ENCODE measurements at regions not wholly inside any gene's neighbourhood (a gene's known extent, or its start where the extent isn't known, plus 50 kb on each side); places are given as distances from the start of the nearest gene placed in this dataset.

DNA sequence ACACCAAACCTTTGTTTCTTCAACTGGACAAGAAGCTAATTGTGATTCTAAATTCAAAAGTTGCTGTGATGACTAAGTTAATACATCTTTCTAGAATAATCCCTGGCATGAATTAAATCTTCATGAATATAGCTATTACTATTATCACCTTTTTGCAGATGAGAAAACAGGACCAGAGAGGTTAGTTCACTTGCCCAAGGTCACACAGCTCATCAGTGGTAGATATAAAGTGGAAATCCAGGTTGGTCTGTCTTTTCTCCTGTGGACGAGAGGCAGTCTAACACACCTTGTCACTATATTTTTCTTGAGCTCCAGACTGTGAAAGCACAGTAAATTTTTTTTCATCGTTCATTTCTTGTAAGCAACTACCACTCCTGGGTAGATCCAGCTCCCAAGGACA, 247.6 kb upstream of the LRTM1 start:
- ATAC-seq (no peak), DNase-seq (no peak)
- Histone ChIP-seq H3K36me3 (ENCODE audit: control insufficient read depth, insufficient read depth, low read length) (no peaks in the 10 kb centered on the region), H3K27ac (ENCODE audit: low read length) (no peak overlapping the region), H3K4me3 (ENCODE audit: low read length) (no peak overlapping the region), H3K27me3 (ENCODE audit: control insufficient read depth, insufficient read depth, low read length) (no peaks in the 10 kb centered on the region), H3K9me3 (ENCODE audit: control insufficient read depth, insufficient read depth, low read length) (no peaks in the 10 kb centered on the region), H3K4me1 (ENCODE audit: control insufficient read depth, insufficient read depth, low read length) (no peaks in the 10 kb centered on the region)
- intact Hi-C loops (cut with micrococcal nuclease): no loop called here
- Mint-ChIP-seq H3K9me3 (peaks cover 4 to 6% of the 10 kb centered on the region in 2 donors), H3K27me3 (ENCODE audit: low read depth in 2 of 2) (no peaks in the 10 kb centered on the region), H3K27ac (no peak overlapping the region), H3K4me1 (no peaks in the 10 kb centered on the region), H3K4me3 (no peak overlapping the region), H3K36me3 (no peaks in the 10 kb centered on the region)
- WGBS (ENCODE audit: insufficient coverage): 81% methylated on average over 2 of the region's 2 CpGs
- TF ChIP-seq, protein P1, sequence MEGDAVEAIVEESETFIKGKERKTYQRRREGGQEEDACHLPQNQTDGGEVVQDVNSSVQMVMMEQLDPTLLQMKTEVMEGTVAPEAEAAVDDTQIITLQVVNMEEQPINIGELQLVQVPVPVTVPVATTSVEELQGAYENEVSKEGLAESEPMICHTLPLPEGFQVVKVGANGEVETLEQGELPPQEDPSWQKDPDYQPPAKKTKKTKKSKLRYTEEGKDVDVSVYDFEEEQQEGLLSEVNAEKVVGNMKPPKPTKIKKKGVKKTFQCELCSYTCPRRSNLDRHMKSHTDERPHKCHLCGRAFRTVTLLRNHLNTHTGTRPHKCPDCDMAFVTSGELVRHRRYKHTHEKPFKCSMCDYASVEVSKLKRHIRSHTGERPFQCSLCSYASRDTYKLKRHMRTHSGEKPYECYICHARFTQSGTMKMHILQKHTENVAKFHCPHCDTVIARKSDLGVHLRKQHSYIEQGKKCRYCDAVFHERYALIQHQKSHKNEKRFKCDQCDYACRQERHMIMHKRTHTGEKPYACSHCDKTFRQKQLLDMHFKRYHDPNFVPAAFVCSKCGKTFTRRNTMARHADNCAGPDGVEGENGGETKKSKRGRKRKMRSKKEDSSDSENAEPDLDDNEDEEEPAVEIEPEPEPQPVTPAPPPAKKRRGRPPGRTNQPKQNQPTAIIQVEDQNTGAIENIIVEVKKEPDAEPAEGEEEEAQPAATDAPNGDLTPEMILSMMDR (IDR thresholded peaks at IDR 0.05): no peak

DNA sequence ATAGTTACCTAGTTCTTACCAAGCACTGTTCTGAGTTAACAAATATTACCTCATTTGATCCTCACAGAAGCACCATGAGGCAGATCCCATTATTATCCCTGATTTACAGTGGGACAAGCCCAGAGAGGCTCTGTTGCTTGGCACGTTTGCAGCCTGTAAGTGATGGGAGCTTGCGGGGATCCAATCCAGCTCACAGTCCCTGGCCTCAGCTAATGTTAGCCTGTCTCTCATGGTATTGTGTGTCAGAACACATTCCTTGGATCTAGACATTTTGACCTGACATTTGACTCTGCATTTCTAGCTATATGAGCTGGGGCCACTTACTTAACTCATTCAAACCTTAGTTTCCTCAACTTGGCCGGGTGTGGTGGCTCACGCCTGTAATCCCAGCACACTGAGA, 246.9 kb upstream of the LRTM1 start:
- TF ChIP-seq, protein P1 (IDR thresholded peaks at IDR 0.05): no peak
- Histone ChIP-seq H3K4me3 (ENCODE audit: low read length) (no peak overlapping the region), H3K36me3 (ENCODE audit: control insufficient read depth, insufficient read depth, low read length) (no peaks in the 10 kb centered on the region), H3K27me3 (ENCODE audit: control insufficient read depth, insufficient read depth, low read length) (no peaks in the 10 kb centered on the region), H3K27ac (ENCODE audit: low read length) (no peak overlapping the region), H3K4me1 (ENCODE audit: control insufficient read depth, insufficient read depth, low read length) (no peaks in the 10 kb centered on the region), H3K9me3 (ENCODE audit: control insufficient read depth, insufficient read depth, low read length) (no peaks in the 10 kb centered on the region)
- intact Hi-C loops (cut with micrococcal nuclease): no loop called here
- 88% methylated on average over 4 of the region's 4 CpGs for WGBS (ENCODE audit: insufficient coverage)
- H3K27ac Mint-ChIP-seq: no peak overlapping the region
- no peak overlapping the region for H3K4me3 Mint-ChIP-seq
- H3K4me1 Mint-ChIP-seq: no peaks in the 10 kb centered on the region
- H3K9me3 Mint-ChIP-seq: peaks cover 4 to 6% of the 10 kb centered on the region in 2 donors
- no peaks in the 10 kb centered on the region for H3K36me3 Mint-ChIP-seq
- ATAC-seq: no peak
- H3K27me3 Mint-ChIP-seq (ENCODE audit: low read depth in 2 of 2): no peaks in the 10 kb centered on the region
- no peak for DNase-seq

DNA sequence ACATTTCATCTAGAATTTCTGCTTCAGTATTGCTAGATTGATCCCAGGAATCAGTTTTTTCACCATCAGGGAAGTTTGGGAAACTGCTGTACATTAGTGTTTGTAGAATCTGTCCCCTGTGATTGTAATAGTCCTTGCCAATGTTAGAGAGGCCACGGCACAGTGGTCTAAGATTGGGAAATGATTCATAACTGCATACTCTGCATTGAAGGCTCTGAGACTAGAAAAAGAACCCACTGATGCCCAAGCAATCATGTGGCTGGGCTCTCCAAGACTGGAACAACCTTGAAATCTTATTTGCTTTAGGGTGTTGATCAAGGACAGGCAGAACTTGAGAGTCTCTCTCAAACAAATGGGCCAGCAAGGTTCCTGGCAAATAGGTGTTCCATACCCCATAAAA, 245.6 kb upstream of the LRTM1 start:
- 87% methylated on average over 1 of the region's 1 CpG for WGBS (ENCODE audit: insufficient coverage)
- TF ChIP-seq, protein P1 (IDR thresholded peaks at IDR 0.05): no peak
- ATAC-seq: no peak

DNA sequence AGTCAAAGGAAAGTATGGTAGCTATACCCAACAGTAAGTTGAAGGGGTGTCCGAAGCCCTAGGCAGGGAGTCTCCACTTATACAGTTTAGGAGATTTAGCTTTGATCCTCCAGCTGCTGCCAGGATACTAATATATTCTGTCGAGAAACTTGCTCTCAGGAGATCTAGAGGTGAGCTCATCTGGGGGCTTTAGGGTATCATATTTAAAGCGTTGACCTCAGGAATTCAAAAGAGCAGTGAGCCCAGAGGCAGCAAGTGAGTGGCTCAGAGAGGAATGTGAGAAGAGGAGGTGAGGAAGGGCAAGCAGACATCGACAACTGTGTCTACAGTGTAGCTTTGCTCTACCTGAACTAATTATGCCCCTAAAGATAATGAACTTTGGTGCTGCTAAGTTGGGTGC, 245.1 kb upstream of the LRTM1 start:
- H3K4me1 Mint-ChIP-seq: no peaks in the 10 kb centered on the region
- H3K9me3 Mint-ChIP-seq: peaks cover 4 to 6% of the 10 kb centered on the region in 2 donors
- no peak overlapping the region for H3K4me3 ChIP-seq (ENCODE audit: low read length)
- no peaks in the 10 kb centered on the region for H3K27me3 Mint-ChIP-seq (ENCODE audit: low read depth in 2 of 2)
- no peaks in the 10 kb centered on the region for H3K4me1 ChIP-seq (ENCODE audit: control insufficient read depth, insufficient read depth, low read length)
- H3K27ac ChIP-seq (ENCODE audit: low read length): no peak overlapping the region
- H3K27me3 ChIP-seq (ENCODE audit: control insufficient read depth, insufficient read depth, low read length): no peaks in the 10 kb centered on the region
- ATAC-seq: no peak
- H3K36me3 ChIP-seq (ENCODE audit: control insufficient read depth, insufficient read depth, low read length): no peaks in the 10 kb centered on the region
- H3K27ac Mint-ChIP-seq: no peak overlapping the region
- 94% methylated on average over 4 of the region's 4 CpGs for WGBS (ENCODE audit: insufficient coverage)
- no peak overlapping the region for H3K4me3 Mint-ChIP-seq
- H3K9me3 ChIP-seq (ENCODE audit: control insufficient read depth, insufficient read depth, low read length): no peaks in the 10 kb centered on the region
- no peaks in the 10 kb centered on the region for H3K36me3 Mint-ChIP-seq
- intact Hi-C loops (cut with micrococcal nuclease): no loop called here
- DNase-seq: no peak
- TF ChIP-seq, protein P1 (IDR thresholded peaks at IDR 0.05): no peak

More for the DNA sequence above, 245.6 kb upstream of the LRTM1 start:
- Mint-ChIP-seq H3K36me3 (no peaks in the 10 kb centered on the region), H3K27ac (no peak overlapping the region), H3K4me1 (no peaks in the 10 kb centered on the region), H3K9me3 (peaks cover 4 to 6% of the 10 kb centered on the region in 2 donors), H3K27me3 (ENCODE audit: low read depth in 2 of 2) (no peaks in the 10 kb centered on the region), H3K4me3 (no peak overlapping the region)
- no peaks in the 10 kb centered on the region for H3K27me3 ChIP-seq (ENCODE audit: control insufficient read depth, insufficient read depth, low read length)
- no peak overlapping the region for H3K27ac ChIP-seq (ENCODE audit: low read length)
- no peak overlapping the region for H3K4me3 ChIP-seq (ENCODE audit: low read length)
- no peaks in the 10 kb centered on the region for H3K9me3 ChIP-seq (ENCODE audit: control insufficient read depth, insufficient read depth, low read length)
- no peak for DNase-seq
- H3K4me1 ChIP-seq (ENCODE audit: control insufficient read depth, insufficient read depth, low read length): no peaks in the 10 kb centered on the region
- intact Hi-C loops (cut with micrococcal nuclease): no loop called here
- no peaks in the 10 kb centered on the region for H3K36me3 ChIP-seq (ENCODE audit: control insufficient read depth, insufficient read depth, low read length)

Measured in natural killer cell (primary cell).